ENCODE measurements at regions not wholly inside any gene's neighbourhood (a gene's known extent, or its start where the extent isn't known, plus 50 kb on each side); places are given as distances from the start of the nearest gene placed in this dataset.

- Histone ChIP-seq H3K4me1 (replicated peaks) (no peaks in the 10 kb centered on the region), H3K4me3 (no peak overlapping the region), H3K9me3 (no peaks in the 10 kb centered on the region), H3K27ac (no peak overlapping the region), H3K36me3 (no peaks in the 10 kb centered on the region), H3K27me3 (replicated peaks; ENCODE audit: insufficient read depth) (no peaks in the 10 kb centered on the region)
- 70% methylated on average over 1 of the region's 1 CpG for WGBS
- intact Hi-C loops (cut with DNase I): no loop called here
- DNase-seq (ENCODE audit: low spot score): no peak
- TF ChIP-seq, protein P1, sequence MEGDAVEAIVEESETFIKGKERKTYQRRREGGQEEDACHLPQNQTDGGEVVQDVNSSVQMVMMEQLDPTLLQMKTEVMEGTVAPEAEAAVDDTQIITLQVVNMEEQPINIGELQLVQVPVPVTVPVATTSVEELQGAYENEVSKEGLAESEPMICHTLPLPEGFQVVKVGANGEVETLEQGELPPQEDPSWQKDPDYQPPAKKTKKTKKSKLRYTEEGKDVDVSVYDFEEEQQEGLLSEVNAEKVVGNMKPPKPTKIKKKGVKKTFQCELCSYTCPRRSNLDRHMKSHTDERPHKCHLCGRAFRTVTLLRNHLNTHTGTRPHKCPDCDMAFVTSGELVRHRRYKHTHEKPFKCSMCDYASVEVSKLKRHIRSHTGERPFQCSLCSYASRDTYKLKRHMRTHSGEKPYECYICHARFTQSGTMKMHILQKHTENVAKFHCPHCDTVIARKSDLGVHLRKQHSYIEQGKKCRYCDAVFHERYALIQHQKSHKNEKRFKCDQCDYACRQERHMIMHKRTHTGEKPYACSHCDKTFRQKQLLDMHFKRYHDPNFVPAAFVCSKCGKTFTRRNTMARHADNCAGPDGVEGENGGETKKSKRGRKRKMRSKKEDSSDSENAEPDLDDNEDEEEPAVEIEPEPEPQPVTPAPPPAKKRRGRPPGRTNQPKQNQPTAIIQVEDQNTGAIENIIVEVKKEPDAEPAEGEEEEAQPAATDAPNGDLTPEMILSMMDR (IDR thresholded peaks at IDR 0.05): no peak
- TF ChIP-seq POLR2A (IDR thresholded peaks at IDR 0.05): no peak
- no peak for TF ChIP-seq POLR2AphosphoS5 (IDR thresholded peaks at IDR 0.05)
Measured at GRCh38 chr6:67184405-67184804, 1450.7 kb upstream of the ADGRB3 start.

- no peak overlapping the region for H3K4me3 ChIP-seq
- no peak overlapping the region for H3K27ac ChIP-seq
- intact Hi-C loops (cut with DNase I): no loop called here
- no peaks in the 10 kb centered on the region for H3K27me3 ChIP-seq (replicated peaks; ENCODE audit: insufficient read depth)
- no peaks in the 10 kb centered on the region for H3K4me1 ChIP-seq (replicated peaks)
- H3K9me3 ChIP-seq: no peaks in the 10 kb centered on the region
- WGBS: 17% methylated on average over 1 of the region's 1 CpG
- TF ChIP-seq POLR2A (IDR thresholded peaks at IDR 0.05) (no peak), POLR2AphosphoS5 (IDR thresholded peaks at IDR 0.05) (no peak)
- TF ChIP-seq, protein P1 (IDR thresholded peaks at IDR 0.05): no peak
- no peaks in the 10 kb centered on the region for H3K36me3 ChIP-seq
- no peak for DNase-seq (ENCODE audit: low spot score)
Measured at GRCh38 chr6:67175101-67175500, 1460.0 kb upstream of the ADGRB3 start.

DNA sequence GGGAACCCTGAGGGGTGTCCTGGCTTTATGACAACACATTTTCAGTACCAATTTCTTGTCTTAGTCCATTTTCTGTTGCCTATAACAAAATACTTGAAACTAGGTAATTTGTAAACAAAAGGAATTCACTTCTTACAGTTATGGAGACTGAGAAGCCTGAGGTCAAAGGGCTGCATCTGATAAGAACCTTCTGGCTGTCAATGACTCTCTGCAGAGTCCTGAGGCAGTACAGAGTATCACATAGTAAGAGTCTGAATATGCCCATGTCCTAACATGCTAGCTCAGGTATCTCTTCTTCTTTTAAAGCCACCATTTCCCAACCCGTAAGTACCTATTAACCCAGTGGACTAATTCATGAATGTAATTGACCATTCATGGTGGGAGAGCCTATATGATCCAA lies 1458.6 kb upstream of the EYS start:
- no peaks in the 10 kb centered on the region for H3K4me1 ChIP-seq (replicated peaks)
- 73% methylated on average over 1 of the region's 1 CpG for WGBS
- intact Hi-C loops (cut with DNase I): no loop called here
- no peak for DNase-seq (ENCODE audit: low spot score)
- H3K9me3 ChIP-seq: no peaks in the 10 kb centered on the region
- no peak overlapping the region for H3K27ac ChIP-seq
- no peak overlapping the region for H3K4me3 ChIP-seq
- H3K36me3 ChIP-seq: no peaks in the 10 kb centered on the region
- no peak for TF ChIP-seq POLR2A (IDR thresholded peaks at IDR 0.05)
- TF ChIP-seq POLR2AphosphoS5 (IDR thresholded peaks at IDR 0.05): no peak
- TF ChIP-seq, protein P1 (IDR thresholded peaks at IDR 0.05): no peak
- no peaks in the 10 kb centered on the region for H3K27me3 ChIP-seq (replicated peaks; ENCODE audit: insufficient read depth)

GRCh38 chr6:67160820-67161219 lies 1453.8 kb upstream of the EYS start:
- TF ChIP-seq, protein P1 (IDR thresholded peaks at IDR 0.05): no peak
- TF ChIP-seq POLR2AphosphoS5 (IDR thresholded peaks at IDR 0.05) (no peak), POLR2A (IDR thresholded peaks at IDR 0.05) (no peak)
- 57% methylated on average over 1 of the region's 1 CpG for WGBS
- no peak overlapping the region for H3K4me3 ChIP-seq
- no peaks in the 10 kb centered on the region for H3K9me3 ChIP-seq
- H3K27ac ChIP-seq: no peak overlapping the region
- no peaks in the 10 kb centered on the region for H3K27me3 ChIP-seq (replicated peaks; ENCODE audit: insufficient read depth)
- DNase-seq (ENCODE audit: low spot score): no peak
- no peaks in the 10 kb centered on the region for H3K36me3 ChIP-seq
- intact Hi-C loops (cut with DNase I): no loop called here
- no peaks in the 10 kb centered on the region for H3K4me1 ChIP-seq (replicated peaks)

- WGBS: 70% methylated on average over 4 of the region's 4 CpGs
- DNase-seq (ENCODE audit: low spot score): no peak
- Histone ChIP-seq H3K9me3 (no peaks in the 10 kb centered on the region), H3K27me3 (replicated peaks; ENCODE audit: insufficient read depth) (no peaks in the 10 kb centered on the region), H3K36me3 (no peaks in the 10 kb centered on the region), H3K4me3 (no peak overlapping the region), H3K4me1 (replicated peaks) (no peaks in the 10 kb centered on the region), H3K27ac (no peak overlapping the region)
- no peak for TF ChIP-seq POLR2A (IDR thresholded peaks at IDR 0.05)
- no peak for TF ChIP-seq POLR2AphosphoS5 (IDR thresholded peaks at IDR 0.05)
- TF ChIP-seq, protein P1 (IDR thresholded peaks at IDR 0.05): no peak
- intact Hi-C loops (cut with DNase I): no loop called here
Measured at GRCh38 chr6:67141005-67141404, 1434.0 kb upstream of the EYS start.

Measured in prostate gland (tissue), 2 donors.